Jurkat, Clone E6-1 (cell line): ENCODE measurements at regions not wholly inside any gene's neighbourhood (a gene's known extent, or its start where the extent isn't known, plus 50 kb on each side); places are given as distances from the start of the nearest gene placed in this dataset.
"Not testable (repeated sequence)": the region's sequence is repeated elsewhere in the genome, so short reads cannot be mapped to it uniquely, and the experiment has no call there.

Experiments used
- DNase-seq: peaks from one replicate; pipeline ENCODE4 v3.0.0-alpha.2; 2011; ENCODE audit warnings: low read depth, low spot score
- H3K4me3 ChIP-seq: 2 replicates; pipeline ENCODE4 v1.5.1; 2011; ENCODE audit warnings: mild to moderate bottlenecking, low read length, control low read depth, moderate library complexity

GRCh38 chr14:22380571-22381407, 208.2 kb downstream of the DAD1 start:
- H3K4me3 ChIP-seq = no peak overlapping the region
- no peak for DNase-seq

GRCh38 chr14:22379727-22380126, 209.3 kb downstream of the DAD1 start:
- DNase-seq = no peak
- no peak overlapping the region for H3K4me3 ChIP-seq

GRCh38 chr14:22378181-22378580, 210.8 kb downstream of the DAD1 start:
- DNase-seq = no peak
- H3K4me3 ChIP-seq = no peak overlapping the region

GRCh38 chr14:22375321-22375930, 213.6 kb downstream of the DAD1 start:
- no peak overlapping the region for H3K4me3 ChIP-seq
- no peak for DNase-seq

GRCh38 chr14:22370084-22370847, 218.8 kb downstream of the DAD1 start:
- DNase-seq = no peak
- no peak overlapping the region for H3K4me3 ChIP-seq

GRCh38 chr14:22358726-22359125, 230.3 kb downstream of the DAD1 start:
- H3K4me3 ChIP-seq = no peak overlapping the region
- DNase-seq = no peak

GRCh38 chr14:22349281-22349680, 239.7 kb downstream of the DAD1 start:
- H3K4me3 ChIP-seq, DNase-seq: not testable (repeated sequence)

- no peak overlapping the region for H3K4me3 ChIP-seq
- DNase-seq = no peak
These were observed 244.4 kb downstream of the DAD1 start for GRCh38 chr14:22344673-22345072.

- H3K4me3 ChIP-seq, DNase-seq: not testable (repeated sequence)
These were observed 244.8 kb downstream of the DAD1 start for GRCh38 chr14:22344209-22344608.

GRCh38 chr14:22341049-22341448, 248.0 kb downstream of the DAD1 start:
- DNase-seq = no peak
- H3K4me3 ChIP-seq = no peak overlapping the region

GRCh38 chr14:22338917-22339715, 249.9 kb downstream of the DAD1 start:
- H3K4me3 ChIP-seq = no peak overlapping the region
- DNase-seq = no peak

- DNase-seq = no peak
- H3K4me3 ChIP-seq = no peak overlapping the region
These were observed 250.6 kb downstream of the DAD1 start for GRCh38 chr14:22338381-22338780.

- no peak for DNase-seq
- no peak overlapping the region for H3K4me3 ChIP-seq
These were observed 251.1 kb downstream of the DAD1 start for GRCh38 chr14:22337938-22338337.

- DNase-seq = no peak
- no peak overlapping the region for H3K4me3 ChIP-seq
These were observed 251.5 kb downstream of the DAD1 start for GRCh38 chr14:22337521-22337920.

- no peak overlapping the region for H3K4me3 ChIP-seq
- no peak for DNase-seq
These were observed 253.0 kb downstream of the DAD1 start for GRCh38 chr14:22336031-22336430.

- H3K4me3 ChIP-seq = no peak overlapping the region
- no peak for DNase-seq
These were observed 254.4 kb downstream of the DAD1 start for GRCh38 chr14:22334627-22335026.

GRCh38 chr14:22334275-22334577, 254.8 kb downstream of the DAD1 start:
- DNase-seq = no peak
- H3K4me3 ChIP-seq = no peak overlapping the region

GRCh38 chr14:22333422-22334274, 255.4 kb downstream of the DAD1 start:
- DNase-seq = no peak
- no peak overlapping the region for H3K4me3 ChIP-seq
